Activated CD8-positive, alpha-beta memory T cell treated with anti-CD3 and anti-CD28 coated beads, Interleukin-2, amount 50 U/mL, for 1 hour (primary cell): ENCODE measurements at regions not wholly inside any gene's neighbourhood (a gene's known extent, or its start where the extent isn't known, plus 50 kb on each side); places are given as distances from the start of the nearest gene placed in this dataset.
"Not testable (repeated sequence)": the region's sequence is repeated elsewhere in the genome, so short reads cannot be mapped to it uniquely, and the experiment has no call there.

Source experiments
- DNase-seq: peaks from one replicate; pipeline ENCODE4 v3.0.0-alpha.2; 2020; ENCODE audit errors: extremely low read depth

GRCh38 chr7:130845581-130846085 is 111.6 kb upstream of the KLF14 start:
- no peak for DNase-seq

GRCh38 chr7:130849604-130850003 is 115.6 kb upstream of the KLF14 start:
- no peak for DNase-seq

GRCh38 chr7:130850956-130851355 is 116.9 kb upstream of the KLF14 start:
- no peak for DNase-seq

GRCh38 chr7:130852867-130853266 is 118.9 kb upstream of the KLF14 start:
- no peak for DNase-seq

- DNase-seq = no peak
These were observed 119.7 kb upstream of the KLF14 start for GRCh38 chr7:130853503-130854279.

GRCh38 chr7:130854481-130854880 is 120.5 kb upstream of the KLF14 start:
- DNase-seq = no peak

- DNase-seq = no peak
These were observed 122.9 kb upstream of the KLF14 start for GRCh38 chr7:130856866-130857265.

- not testable (repeated sequence) for DNase-seq
These were observed 126.8 kb upstream of the KLF14 start for GRCh38 chr7:130860832-130861231.

GRCh38 chr7:130865408-130866236 is 131.6 kb upstream of the KLF14 start:
- no peak for DNase-seq

GRCh38 chr7:130867039-130867438 is 133.0 kb upstream of the KLF14 start:
- no peak for DNase-seq

- no peak for DNase-seq
These were observed 133.7 kb upstream of the KLF14 start for GRCh38 chr7:130867581-130868136.

GRCh38 chr7:130868139-130868538 is 134.1 kb upstream of the KLF14 start:
- DNase-seq = no peak

GRCh38 chr7:130869918-130870317 is 135.9 kb upstream of the KLF14 start:
- DNase-seq = no peak

GRCh38 chr7:130872341-130872740 is 138.3 kb upstream of the KLF14 start:
- DNase-seq = no peak

GRCh38 chr7:130872756-130873448 is 138.9 kb upstream of the KLF14 start:
- DNase-seq = no peak

GRCh38 chr7:130874071-130874915 is 140.3 kb upstream of the KLF14 start:
- no peak for DNase-seq

- DNase-seq = no peak
These were observed 141.3 kb upstream of the KLF14 start for GRCh38 chr7:130875265-130875741.

GRCh38 chr7:130875901-130876300 is 141.9 kb upstream of the KLF14 start:
- DNase-seq = no peak

- DNase-seq = no peak
These were observed 143.4 kb upstream of the KLF14 start for GRCh38 chr7:130877236-130877990.

GRCh38 chr7:130877991-130878305 is 143.9 kb upstream of the KLF14 start:
- no peak for DNase-seq
